Right lobe of liver (tissue), 6 donors: ENCODE measurements at regions not wholly inside any gene's neighbourhood (a gene's known extent, or its start where the extent isn't known, plus 50 kb on each side); places are given as distances from the start of the nearest gene placed in this dataset.
A peak's percentile ranks its signal among the peaks of the same experiment; 100 is the strongest.

ENCODE experiments used
- ATAC-seq, 4 donors: fragments of 200-7000 bp; cut with Tn5 transposase; one replicate each; pipeline ENCODE4 v1.9.1; 2020; ENCODE audit warnings: mild to moderate bottlenecking in 4 of 4, moderate library complexity in 4 of 4
- DNase-seq, 3 donors: peaks; one replicate each; pipeline ENCODE4 v3.0.0-alpha.2; 2020
- H3K27ac ChIP-seq, 3 donors: fragments of 200-600 bp; one replicate each; pipeline ENCODE4 v1.8.0; 2022
- H3K27me3 ChIP-seq, 2 donors: fragments of 200-600 bp; one replicate each; pipeline ENCODE4 v1.8.0; 2022
- H3K36me3 ChIP-seq, 4 donors: fragments of 200-600 bp; sonication (generic) in 1 of 4; one replicate each; pipeline versions ENCODE4 v1.5.1 to v1.8.0; 2017 to 2022; ENCODE audit warnings: control low read depth in 1 of 4
- H3K4me1 ChIP-seq, 4 donors: fragments of 200-600 bp; sonication (generic) in 1 of 4; one replicate each; pipeline versions ENCODE4 v1.5.1 to v1.8.0; 2017 to 2022; ENCODE audit warnings: control low read depth in 1 of 4
- H3K4me3 ChIP-seq, 3 donors: fragments of 200-600 bp; one replicate each; pipeline ENCODE4 v1.8.0; 2022
- H3K9me3 ChIP-seq, 4 donors: fragments of 200-600 bp; sonication (generic) in 1 of 4; one replicate each; pipeline versions ENCODE4 v1.5.1 to v1.8.0; 2017 to 2022; ENCODE audit warnings: control low read depth in 1 of 4
- POLR2A ChIP-seq: fragments of 450-650 bp; IDR thresholded peaks from one replicate; pipeline ENCODE4 v1.6.1; 2017; ENCODE audit warnings: antibody characterized with exemption, mild to moderate bottlenecking
- WGBS: methylation state at CpG from one replicate; pipeline ENCODE4 v1.1.6; 2018; ENCODE audit warnings: low coverage, low lambda C conversion rate; ENCODE audit not compliant: insufficient coverage; ENCODE audit errors: missing lambda C conversion rate; 5-methylcytosine and 5-hydroxymethylcytosine counted together
- intact Hi-C, 2 donors: fragments of 100-400 bp; cut with DNase I; formaldehyde crosslinking; loops; one replicate each; pipeline versions ENCODE4 v1.11.2 to v1.14.1; 2022
- TF ChIP-seq, protein P1 (sequence below), 4 donors: fragments of 200-600 bp in 3 of 4; fragments of 450-650 bp in 1 of 4; IDR thresholded peaks; one replicate each; pipeline versions ENCODE4 v1.5.1 to v1.8.0; 2016 to 2022; ENCODE audit warnings: antibody characterized with exemption in 4 of 4, mild to moderate bottlenecking in 2 of 4
- donor health status: DM: no; HTN: yes; CAD: no.
- donor health status: DM: no; HTN: no; CAD: no.
- donor health status: DM: no; HTN: no; CAD: no.
- donor health status: DM: no; HTN: yes; CAD: no.
- donor health status: DM: no; HTN: yes; CAD: no.

- intact Hi-C loops, result no loop called here
- no peak overlapping the region for H3K4me3 ChIP-seq
- H3K27ac ChIP-seq, result no peak overlapping the region
- H3K9me3 ChIP-seq, result no peaks in the 10 kb centered on the region
- H3K4me1 ChIP-seq, result no peaks in the 10 kb centered on the region
- WGBS, result 53% methylated on average over 2 of the region's 7 CpGs
- H3K27me3 ChIP-seq, result no peaks in the 10 kb centered on the region
- TF ChIP-seq POLR2A, result no peak
- TF ChIP-seq, protein P1, sequence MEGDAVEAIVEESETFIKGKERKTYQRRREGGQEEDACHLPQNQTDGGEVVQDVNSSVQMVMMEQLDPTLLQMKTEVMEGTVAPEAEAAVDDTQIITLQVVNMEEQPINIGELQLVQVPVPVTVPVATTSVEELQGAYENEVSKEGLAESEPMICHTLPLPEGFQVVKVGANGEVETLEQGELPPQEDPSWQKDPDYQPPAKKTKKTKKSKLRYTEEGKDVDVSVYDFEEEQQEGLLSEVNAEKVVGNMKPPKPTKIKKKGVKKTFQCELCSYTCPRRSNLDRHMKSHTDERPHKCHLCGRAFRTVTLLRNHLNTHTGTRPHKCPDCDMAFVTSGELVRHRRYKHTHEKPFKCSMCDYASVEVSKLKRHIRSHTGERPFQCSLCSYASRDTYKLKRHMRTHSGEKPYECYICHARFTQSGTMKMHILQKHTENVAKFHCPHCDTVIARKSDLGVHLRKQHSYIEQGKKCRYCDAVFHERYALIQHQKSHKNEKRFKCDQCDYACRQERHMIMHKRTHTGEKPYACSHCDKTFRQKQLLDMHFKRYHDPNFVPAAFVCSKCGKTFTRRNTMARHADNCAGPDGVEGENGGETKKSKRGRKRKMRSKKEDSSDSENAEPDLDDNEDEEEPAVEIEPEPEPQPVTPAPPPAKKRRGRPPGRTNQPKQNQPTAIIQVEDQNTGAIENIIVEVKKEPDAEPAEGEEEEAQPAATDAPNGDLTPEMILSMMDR (IDR thresholded peaks at IDR 0.05), result no peak
- H3K36me3 ChIP-seq, result no peaks in the 10 kb centered on the region
- no peak for DNase-seq
- ATAC-seq, result peak in 1 of 4 donors; percentile 24
Observed at GRCh38 chr2:194328456-194328855, 1328.6 kb upstream of the SLC39A10 start.

DNA sequence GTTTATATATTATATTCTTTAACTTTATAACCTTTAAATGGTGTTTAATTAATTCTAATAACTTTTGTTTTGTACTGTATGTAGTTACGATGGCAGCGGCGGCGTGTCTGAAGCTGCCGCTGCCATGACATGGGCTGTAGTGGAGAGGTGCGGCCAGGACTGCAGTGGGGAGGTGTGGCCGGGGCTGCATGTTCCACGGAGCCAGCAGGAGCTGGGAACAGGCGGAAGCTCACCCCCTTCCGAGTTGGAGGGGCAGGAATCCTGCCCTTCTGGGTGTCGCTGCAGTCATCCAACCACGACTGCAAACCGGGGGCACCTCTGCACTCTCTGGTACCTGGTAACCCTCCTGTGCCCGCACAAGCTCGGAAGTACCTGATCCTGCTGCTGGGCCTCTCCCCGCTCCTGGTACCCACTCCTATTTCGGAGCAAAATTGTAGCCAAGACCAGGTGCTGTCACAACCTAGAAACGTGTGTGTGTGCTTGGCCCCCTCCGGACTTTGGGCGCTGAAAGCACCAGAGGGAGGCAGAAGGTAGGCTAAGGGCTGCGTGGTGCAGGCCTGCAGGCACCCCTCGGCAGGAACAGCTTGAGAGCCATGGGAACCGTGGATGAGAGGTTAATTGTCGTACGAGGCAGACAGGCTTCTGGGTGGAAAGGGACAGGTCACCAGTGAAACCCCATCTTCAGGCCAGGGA, 1329.7 kb upstream of the SLC39A10 start:
- WGBS, result 81% methylated on average over 8 of the region's 25 CpGs
- Histone ChIP-seq H3K36me3 (no peaks in the 10 kb centered on the region), H3K4me1 (no peaks in the 10 kb centered on the region), H3K27ac (no peak overlapping the region), H3K9me3 (no peaks in the 10 kb centered on the region), H3K4me3 (no peak overlapping the region), H3K27me3 (no peaks in the 10 kb centered on the region)
- ATAC-seq (no peak), DNase-seq (no peak)
- intact Hi-C loops, result no loop called here
- TF ChIP-seq, protein P1 (IDR thresholded peaks at IDR 0.05), result no peak
- no peak for TF ChIP-seq POLR2A

- ATAC-seq (no peak), DNase-seq (no peak)
- H3K9me3 ChIP-seq, result no peaks in the 10 kb centered on the region
- H3K36me3 ChIP-seq, result no peaks in the 10 kb centered on the region
- H3K27ac ChIP-seq, result no peak overlapping the region
- TF ChIP-seq, protein P1 (IDR thresholded peaks at IDR 0.05), result no peak
- TF ChIP-seq POLR2A, result no peak
- H3K4me1 ChIP-seq, result no peaks in the 10 kb centered on the region
- 63% methylated on average over 1 of the region's 1 CpG for WGBS
- no peaks in the 10 kb centered on the region for H3K27me3 ChIP-seq
- intact Hi-C loops, result no loop called here
- no peak overlapping the region for H3K4me3 ChIP-seq
Observed at GRCh38 chr2:194323740-194324139, 1333.3 kb upstream of the SLC39A10 start.

DNA sequence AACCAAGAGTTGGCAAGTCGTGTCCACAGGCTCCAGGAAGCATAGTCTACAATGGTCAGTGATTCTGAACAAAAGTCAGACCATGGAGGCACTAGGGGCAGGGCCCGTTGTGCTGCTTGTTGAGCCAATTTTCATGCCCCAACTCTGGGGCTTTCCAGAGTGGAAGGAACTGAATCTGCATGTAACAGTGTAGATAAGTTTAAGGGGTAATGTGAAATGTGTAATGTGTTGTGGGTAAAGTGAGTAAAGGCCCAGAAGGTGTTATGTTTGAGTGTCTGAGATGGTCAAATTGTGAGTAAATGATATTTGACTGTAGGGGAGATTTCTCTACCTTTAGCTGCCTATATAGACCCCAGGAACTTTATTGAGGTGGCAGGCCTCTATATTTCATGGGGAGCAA, 1336.5 kb upstream of the SLC39A10 start:
- WGBS, result 31% methylated on average over 2 of the region's 2 CpGs

More for the DNA sequence above, 1336.5 kb upstream of the SLC39A10 start:
- Histone ChIP-seq H3K9me3 (no peaks in the 10 kb centered on the region), H3K4me3 (no peak overlapping the region), H3K27ac (no peak overlapping the region), H3K36me3 (no peaks in the 10 kb centered on the region), H3K27me3 (no peaks in the 10 kb centered on the region), H3K4me1 (no peaks in the 10 kb centered on the region)
- no peak for ATAC-seq
- DNase-seq, result no peak
- intact Hi-C loops, result no loop called here
- TF ChIP-seq, protein P1 (IDR thresholded peaks at IDR 0.05), result no peak
- no peak for TF ChIP-seq POLR2A
